HepG2 (cell line): ENCODE measurements at regions not wholly inside any gene's neighbourhood (a gene's known extent, or its start where the extent isn't known, plus 50 kb on each side); places are given as distances from the start of the nearest gene placed in this dataset.
A peak's percentile ranks its signal among the peaks of the same experiment; 100 is the strongest.

ENCODE experiments used
- ARID3A ChIP-seq: IDR thresholded peaks from 2 replicates; pipeline ENCODE4 v1.6.1; 2012; ENCODE audit warnings: low read depth, low read length, improper control_type of control experiment
- ATF6 ChIP-seq: sonication (generic); formaldehyde crosslinking; conservative IDR thresholded peaks from 2 replicates; pipeline ENCODE4 v1.4.0; 2020; ENCODE audit warnings: missing genetic modification reagents
- BHLHE40 ChIP-seq: IDR thresholded peaks from 2 replicates; pipeline ENCODE4 v1.6.1; 2011; ENCODE audit warnings: low read length, improper control_type of control experiment
- ELF4 ChIP-seq: sonication (generic); formaldehyde crosslinking; IDR thresholded peaks from 2 replicates; pipeline ENCODE4 v1.5.0; 2020; ENCODE audit warnings: missing genetic modification reagents, mild to moderate bottlenecking, moderate library complexity, borderline replicate concordance
- GATAD2A ChIP-seq: IDR thresholded peaks from 2 replicates; pipeline ENCODE4 v1.6.1; 2016
- GMEB2 ChIP-seq: IDR thresholded peaks from 2 replicates; pipeline ENCODE4 v1.6.1; 2016; ENCODE audit warnings: missing biosample characterization, missing genetic modification reagents, low read depth
- HOMEZ ChIP-seq: IDR thresholded peaks from 2 replicates; pipeline ENCODE4 v1.6.1; 2016; ENCODE audit warnings: low read depth
- KLF6 ChIP-seq: IDR thresholded peaks from 2 replicates; pipeline ENCODE4 v1.8.0; 2016; ENCODE audit warnings: missing biosample characterization, missing genetic modification reagents
- NONO ChIP-seq, 2 experiments: fragments of 450-650 bp in 1 of 2; sonication (generic) in 1 of 2; formaldehyde crosslinking in 1 of 2; IDR thresholded peaks in 1 of 2; conservative IDR thresholded peaks in 1 of 2; 2 replicates each; pipeline versions ENCODE4 v1.6.1 to v1.8.0; 2017 to 2022; ENCODE audit warnings: mild to moderate bottlenecking in 1 of 2, missing genetic modification reagents in 1 of 2, moderate library complexity in 1 of 2
- SAP130 ChIP-seq: IDR thresholded peaks from 2 replicates; pipeline ENCODE4 v1.6.1; 2016; ENCODE audit warnings: low read depth
- SP4 ChIP-seq: sonication (generic); formaldehyde crosslinking; IDR thresholded peaks from 2 replicates; pipeline ENCODE4 v1.8.1; 2023; ENCODE audit warnings: mild to moderate bottlenecking, missing genetic modification reagents
- STAG1 ChIP-seq: sonication (generic); formaldehyde crosslinking; IDR thresholded peaks from 2 replicates; pipeline ENCODE4 v1.4.0; 2020; ENCODE audit warnings: missing genetic modification reagents
- SYNCRIP ChIP-seq: fragments of 200-400 bp; formaldehyde crosslinking; IDR thresholded peaks from 2 replicates; pipeline ENCODE4 v1.6.1; 2018; ENCODE audit warnings: mild to moderate bottlenecking, low read depth, low read length; ENCODE audit not compliant: insufficient read depth
- TBX3 ChIP-seq: fragments of 450-650 bp; IDR thresholded peaks from 2 replicates; pipeline ENCODE4 v1.6.1; 2017; ENCODE audit warnings: antibody characterized with exemption, mild to moderate bottlenecking, inconsistent platforms, borderline replicate concordance
- ZBTB14 ChIP-seq: sonication (generic); formaldehyde crosslinking; IDR thresholded peaks from 2 replicates; pipeline ENCODE4 v1.4.0; 2020; ENCODE audit warnings: missing genetic modification reagents
- ZMYM3 ChIP-seq: sonication (generic); formaldehyde crosslinking; IDR thresholded peaks from 2 replicates; pipeline ENCODE4 v1.5.1; 2020; ENCODE audit warnings: mild to moderate bottlenecking, missing genetic modification reagents
- ZNF17 ChIP-seq: sonication (generic); formaldehyde crosslinking; IDR thresholded peaks from 2 replicates; pipeline ENCODE4 v1.5.0; 2020; ENCODE audit warnings: mild to moderate bottlenecking, missing genetic modification reagents
- ZNF24 ChIP-seq: fragments of 450-650 bp; IDR thresholded peaks from 2 replicates; pipeline ENCODE4 v1.6.1; 2017; ENCODE audit warnings: antibody characterized with exemption, mild to moderate bottlenecking
- ZNF326 ChIP-seq: sonication (generic); formaldehyde crosslinking; IDR thresholded peaks from 2 replicates; pipeline ENCODE4 v1.4.0; 2020; ENCODE audit warnings: missing genetic modification reagents, borderline replicate concordance
- ZNF367 ChIP-seq: sonication (generic); formaldehyde crosslinking; IDR thresholded peaks from 2 replicates; pipeline ENCODE4 v1.4.0; 2020; ENCODE audit warnings: missing genetic modification reagents, borderline replicate concordance
- ZNF598 ChIP-seq: sonication (generic); formaldehyde crosslinking; IDR thresholded peaks from 2 replicates; pipeline ENCODE4 v1.5.1; 2020; ENCODE audit warnings: mild to moderate bottlenecking, missing genetic modification reagents, borderline replicate concordance
- ZNF746 ChIP-seq: sonication (generic); formaldehyde crosslinking; IDR thresholded peaks from 2 replicates; pipeline ENCODE4 v1.8.0; 2022; ENCODE audit warnings: mild to moderate bottlenecking, missing genetic modification reagents
- ZZZ3 ChIP-seq: sonication (generic); formaldehyde crosslinking; IDR thresholded peaks from 2 replicates; pipeline ENCODE4 v1.4.0; 2020; ENCODE audit warnings: missing genetic modification reagents, mild to moderate bottlenecking, borderline replicate concordance

GRCh38 chr9:113657765-113658544 is 194.4 kb downstream of the RGS3 start (continued):
- no peak for TF ChIP-seq ZNF326 (CRISPR knock-in tag)
- no peak for TF ChIP-seq KLF6 (CRISPR knock-in tag)
- TF ChIP-seq GMEB2 (CRISPR knock-in tag): no peak
- no peak for TF ChIP-seq ZNF367 (CRISPR knock-in tag)
- TF ChIP-seq STAG1 (CRISPR knock-in tag): peak; percentile 100
- no peak for TF ChIP-seq SYNCRIP
- TF ChIP-seq GATAD2A (CRISPR knock-in tag): peak; percentile 43; the same call in 1 of the 2 replicates
- no peak for TF ChIP-seq SAP130 (CRISPR knock-in tag)
- no peak for TF ChIP-seq ZBTB14 (CRISPR knock-in tag)
- no peak for TF ChIP-seq ELF4 (CRISPR knock-in tag)
- TF ChIP-seq SP4: peak; percentile 40; the same call in 1 of the 2 replicates
- TF ChIP-seq TBX3: no peak
- TF ChIP-seq HOMEZ (CRISPR knock-in tag): 0 out of 2 replicates have a peak, but pooled peaks have one; percentile 29
- TF ChIP-seq ZNF24: no peak
- no peak for TF ChIP-seq ARID3A
- no peak for TF ChIP-seq BHLHE40
- TF ChIP-seq ZNF598 (CRISPR knock-in tag): peak; percentile 38; the same call in 1 of the 2 replicates
- TF ChIP-seq ZZZ3 (CRISPR knock-in tag): 0 out of 2 replicates have a peak, but pooled peaks have one; percentile 49
- TF ChIP-seq ZNF17 (CRISPR knock-in tag): no peak
- 0 out of 2 replicates have a peak, but pooled peaks have one; percentile 15 for TF ChIP-seq ZMYM3
- TF ChIP-seq ZNF746 (CRISPR knock-in tag): no peak
- no peak for TF ChIP-seq ATF6 (CRISPR knock-in tag)
- TF ChIP-seq NONO (IDR thresholded peaks at IDR 0.05): no peak
- no peak for TF ChIP-seq NONO (CRISPR knock-in tag; conservative IDR thresholded peaks at IDR 0.05)
